T-cell (primary cell): ENCODE measurements at regions not wholly inside any gene's neighbourhood (a gene's known extent, or its start where the extent isn't known, plus 50 kb on each side); places are given as distances from the start of the nearest gene placed in this dataset.

Source experiments
- ATAC-seq, 4 experiments: fragments of 200-7000 bp in 3 of 4; fragments of 150-1000 bp in 1 of 4; cut with Tn5 transposase; replicated peaks in 1 of 4; 1 replicate in 3 of 4; 2 replicates in 1 of 4; pipeline ENCODE4 v1.10.0; 2021; ENCODE audit warnings: moderate library complexity in 3 of 4, mild to moderate bottlenecking in 2 of 4, moderate number of reproducible peaks in 1 of 4
- CTCF ChIA-PET, 2 donors: fragments of 300-600 bp; sonication (Branson Sonifier 250); formaldehyde crosslinking; loops; one replicate each; lab custom pipeline; 2022; ENCODE audit warnings: antibody characterized with exemption in 2 of 2; lab: Charles Lee
- POLR2A ChIA-PET, 2 donors: fragments of 300-600 bp; sonication (Branson Sonifier 250); formaldehyde crosslinking; loops; one replicate each; lab custom pipeline; 2022; ENCODE audit warnings: antibody characterized with exemption in 2 of 2; lab: Charles Lee
- DNase-seq, 35 experiments: peaks; one replicate each; pipeline versions ENCODE4 v3.0.0 to v3.0.0-alpha.2; 2013 to 2023
- H3K27ac ChIP-seq: one replicate; pipeline ENCODE4 v1.5.1; 2013; ENCODE audit warnings: low read length
- H3K27me3 ChIP-seq, 2 experiments: replicated peaks in 1 of 2; 1 replicate in 1 of 2; 2 replicates in 1 of 2; pipeline versions ENCODE4 v1.6.1 to v1.7.0; 2013; ENCODE audit warnings: low read length in 1 of 2, mixed read lengths in 1 of 2; ENCODE audit not compliant: control insufficient read depth in 2 of 2, insufficient read depth in 2 of 2; ENCODE audit errors: extremely low read depth in 1 of 2
- H3K36me3 ChIP-seq, 2 donors: 1 replicate in 1 of 2; 2 replicates in 1 of 2; pipeline versions ENCODE4 v1.6.1 to v1.7.0; 2013; ENCODE audit warnings: low read length in 1 of 2; ENCODE audit not compliant: control insufficient read depth in 2 of 2, insufficient read depth in 1 of 2; ENCODE audit errors: extremely low read depth in 1 of 2
- H3K4me1 ChIP-seq, 2 experiments: 1 replicate in 1 of 2; 2 replicates in 1 of 2; pipeline versions ENCODE4 v1.6.1 to v1.7.0; 2013; ENCODE audit warnings: low read length in 2 of 2, mixed read lengths in 1 of 2; ENCODE audit not compliant: insufficient read depth in 2 of 2, control insufficient read depth in 1 of 2; ENCODE audit errors: extremely low read depth in 1 of 2
- H3K4me3 ChIP-seq, 2 donors: 1 replicate in 1 of 2; 2 replicates in 1 of 2; pipeline versions ENCODE4 v1.5.1 to v1.7.0; 2013; ENCODE audit warnings: mild to moderate bottlenecking in 2 of 2, low read length in 1 of 2, moderate library complexity in 1 of 2; ENCODE audit not compliant: control insufficient read depth in 1 of 2; ENCODE audit errors: extremely low read depth in 1 of 2
- H3K9me3 ChIP-seq: 2 replicates; pipeline ENCODE4 v1.7.0; 2013
- H3K27ac Mint-ChIP-seq, 2 donors: one replicate each; pipeline ENCODE4 v1.8.0; 2020 to 2021; ENCODE audit warnings: mild to moderate bottlenecking in 2 of 2, mixed read lengths in 2 of 2
- H3K27me3 Mint-ChIP-seq, 2 donors: one replicate each; pipeline ENCODE4 v1.8.0; 2021 to 2022; ENCODE audit warnings: mixed read lengths in 2 of 2
- H3K36me3 Mint-ChIP-seq: one replicate; pipeline ENCODE4 v1.8.0; 2021; ENCODE audit warnings: mixed read lengths
- H3K4me1 Mint-ChIP-seq, 3 donors: one replicate each; pipeline ENCODE4 v1.8.0; 2020 to 2022; ENCODE audit warnings: mixed read lengths in 3 of 3, mild to moderate bottlenecking in 1 of 3
- H3K4me3 Mint-ChIP-seq, 3 donors: one replicate each; pipeline ENCODE4 v1.8.0; 2020 to 2022; ENCODE audit warnings: mild to moderate bottlenecking in 3 of 3, mixed read lengths in 3 of 3, moderate library complexity in 3 of 3
- H3K9me3 Mint-ChIP-seq, 3 donors: one replicate each; pipeline ENCODE4 v1.8.0; 2020 to 2022; ENCODE audit warnings: mixed read lengths in 3 of 3
- WGBS: methylation state at CpG from one replicate; pipeline ENCODE4 v1.1.5; 2013; ENCODE audit warnings: missing lambda C conversion rate; ENCODE audit not compliant: insufficient coverage; 5-methylcytosine and 5-hydroxymethylcytosine counted together

DNA sequence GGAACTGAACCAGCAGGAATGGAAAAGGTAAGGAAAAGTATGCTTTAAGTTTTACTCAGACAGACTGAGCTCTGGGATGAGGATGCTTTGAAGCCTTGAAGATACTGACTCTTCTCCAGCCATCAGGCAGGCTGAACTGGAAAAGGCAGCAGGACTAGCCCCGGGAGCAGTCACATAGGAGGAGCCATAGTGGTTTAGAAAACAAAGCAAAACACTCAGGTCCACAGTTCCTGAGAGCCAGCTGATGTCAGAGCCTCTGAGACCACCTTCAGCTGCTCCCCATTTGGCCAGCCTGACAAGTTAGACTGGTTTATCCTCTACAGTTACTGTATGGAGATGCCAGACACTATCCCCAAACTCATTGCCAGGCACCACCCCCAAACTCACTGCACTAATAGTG lies 167.9 kb upstream of the CPEB2 start:
- no peaks in the 10 kb centered on the region for H3K27me3 Mint-ChIP-seq
- 43% methylated on average over 1 of the region's 1 CpG for WGBS

GRCh38 chr4:14835288-14835687 lies 167.0 kb upstream of the CPEB2 start:
- Mint-ChIP-seq H3K27ac (no peak overlapping the region), H3K36me3 (no peaks in the 10 kb centered on the region), H3K27me3 (no peaks in the 10 kb centered on the region), H3K4me1 (no peaks in the 10 kb centered on the region), H3K9me3 (no peaks in the 10 kb centered on the region), H3K4me3 (no peak overlapping the region)
- ATAC-seq (no peak), DNase-seq (no peak)
- Histone ChIP-seq H3K27me3 (no peaks in the 10 kb centered on the region), H3K27ac (no peak overlapping the region), H3K9me3 (no peaks in the 10 kb centered on the region), H3K4me1 (no peaks in the 10 kb centered on the region), H3K36me3 (no peaks in the 10 kb centered on the region), H3K4me3 (no peak overlapping the region)
- ChIA-PET POLR2A (no interaction called here), CTCF (no interaction called here)
- 60% methylated on average over 1 of the region's 1 CpG for WGBS

More for the DNA sequence above, 167.9 kb upstream of the CPEB2 start:
- ChIA-PET POLR2A (no interaction called here), CTCF (no interaction called here)
- Histone ChIP-seq H3K27ac (no peak overlapping the region), H3K27me3 (no peaks in the 10 kb centered on the region), H3K36me3 (no peaks in the 10 kb centered on the region), H3K4me3 (no peak overlapping the region), H3K4me1 (no peaks in the 10 kb centered on the region), H3K9me3 (no peaks in the 10 kb centered on the region)
- no peak overlapping the region for H3K4me3 Mint-ChIP-seq
- no peaks in the 10 kb centered on the region for H3K9me3 Mint-ChIP-seq
- ATAC-seq: no peak
- no peak overlapping the region for H3K27ac Mint-ChIP-seq
- no peaks in the 10 kb centered on the region for H3K36me3 Mint-ChIP-seq
- no peaks in the 10 kb centered on the region for H3K4me1 Mint-ChIP-seq
- no peak for DNase-seq

DNA sequence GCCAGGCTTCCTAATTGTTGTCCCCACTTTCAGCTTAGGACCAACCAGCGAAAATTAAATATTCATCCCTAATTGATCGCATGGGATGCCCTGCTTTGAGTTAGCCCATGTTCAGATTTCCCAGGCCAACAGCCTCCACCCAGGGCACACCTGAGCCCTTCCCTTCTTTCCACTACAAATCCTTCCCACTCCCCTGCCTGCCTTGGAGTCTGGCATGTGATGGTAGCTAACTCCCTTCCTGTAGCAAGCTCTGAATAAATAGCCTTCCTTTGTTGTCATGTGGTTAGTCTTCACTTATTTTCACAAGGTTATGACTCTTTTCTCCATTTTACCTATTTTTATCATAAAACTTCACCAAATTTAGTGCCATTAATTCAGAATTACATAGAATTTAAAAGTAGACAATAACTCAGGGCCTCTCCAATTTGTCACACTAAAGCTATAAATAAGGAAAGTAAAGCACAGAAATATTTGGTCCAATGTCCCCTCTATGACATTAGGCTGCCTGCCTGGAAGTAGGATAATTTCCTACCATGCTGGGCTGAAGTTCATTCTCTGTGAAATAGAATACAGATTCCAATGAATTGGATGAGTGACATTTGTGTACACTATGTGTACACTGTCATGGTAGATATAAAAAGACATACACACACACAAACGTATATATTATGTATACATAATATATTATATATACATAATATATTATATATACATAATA lies 166.4 kb upstream of the CPEB2 start:
- Mint-ChIP-seq H3K4me3 (no peak overlapping the region), H3K27ac (no peak overlapping the region), H3K9me3 (no peaks in the 10 kb centered on the region), H3K36me3 (no peaks in the 10 kb centered on the region), H3K27me3 (no peaks in the 10 kb centered on the region), H3K4me1 (no peaks in the 10 kb centered on the region)
- H3K36me3 ChIP-seq: no peaks in the 10 kb centered on the region
- ChIA-PET POLR2A (no interaction called here), CTCF (no interaction called here)
- 86% methylated on average over 2 of the region's 3 CpGs for WGBS
- no peak for DNase-seq
- H3K27me3 ChIP-seq: no peaks in the 10 kb centered on the region
- H3K9me3 ChIP-seq: no peaks in the 10 kb centered on the region
- ATAC-seq: no peak
- no peak overlapping the region for H3K27ac ChIP-seq
- H3K4me1 ChIP-seq: no peaks in the 10 kb centered on the region
- H3K4me3 ChIP-seq: no peak overlapping the region

- Mint-ChIP-seq H3K9me3 (peaks cover 0 to 3% (median 0%) of the 10 kb centered on the region in 3 donors), H3K36me3 (no peaks in the 10 kb centered on the region), H3K4me3 (no peak overlapping the region), H3K27ac (no peak overlapping the region), H3K4me1 (no peaks in the 10 kb centered on the region), H3K27me3 (peaks cover 0 to 5% of the 10 kb centered on the region in 2 donors)
- no peaks in the 10 kb centered on the region for H3K27me3 ChIP-seq
- H3K36me3 ChIP-seq: no peaks in the 10 kb centered on the region
- H3K9me3 ChIP-seq: no peaks in the 10 kb centered on the region
- POLR2A ChIA-PET: interaction anchor here in 1 of 2 donors (0.5 kb wide), 1 partner anchor 584 kb away, joined by 3 read pairs; no protein-coding TSS in a partner anchor
- CTCF ChIA-PET: no interaction called here
- 100% methylated on average over 2 of the region's 4 CpGs for WGBS
- DNase-seq (peak in 1 of 35 experiments; percentile 2), ATAC-seq (no peak)
- H3K4me3 ChIP-seq: no peak overlapping the region
- no peak overlapping the region for H3K27ac ChIP-seq
- H3K4me1 ChIP-seq: no peaks in the 10 kb centered on the region
These were observed 164.4 kb upstream of the CPEB2 start for GRCh38 chr4:14837860-14838259.

GRCh38 chr4:14841801-14842768 lies 160.2 kb upstream of the CPEB2 start:
- ATAC-seq (no peak), DNase-seq (no peak)
- ChIA-PET POLR2A (interaction anchor here in 1 of 2 donors (0.6 kb wide), 1 partner anchor 1473 kb away, joined by 3 read pairs; no protein-coding TSS in a partner anchor), CTCF (no interaction called here)
- no peaks in the 10 kb centered on the region for H3K36me3 Mint-ChIP-seq
- H3K4me3 Mint-ChIP-seq: no peak overlapping the region
- Histone ChIP-seq H3K9me3 (no peaks in the 10 kb centered on the region), H3K27me3 (no peaks in the 10 kb centered on the region), H3K4me1 (no peaks in the 10 kb centered on the region), H3K36me3 (no peaks in the 10 kb centered on the region), H3K4me3 (no peak overlapping the region), H3K27ac (no peak overlapping the region)
- H3K27me3 Mint-ChIP-seq: peaks cover 0 to 5% of the 10 kb centered on the region in 2 donors
- WGBS: 100% methylated on average over 1 of the region's 6 CpGs
- no peaks in the 10 kb centered on the region for H3K4me1 Mint-ChIP-seq
- H3K27ac Mint-ChIP-seq: no peak overlapping the region
- peaks cover 0 to 3% (median 0%) of the 10 kb centered on the region in 3 donors for H3K9me3 Mint-ChIP-seq

GRCh38 chr4:14842964-14843630 lies 159.2 kb upstream of the CPEB2 start:
- no peaks in the 10 kb centered on the region for H3K27me3 ChIP-seq
- Mint-ChIP-seq H3K27me3 (peaks cover 0 to 5% of the 10 kb centered on the region in 2 donors), H3K27ac (no peak overlapping the region), H3K9me3 (peaks cover 0 to 3% (median 0%) of the 10 kb centered on the region in 3 donors), H3K4me3 (no peak overlapping the region), H3K4me1 (no peaks in the 10 kb centered on the region), H3K36me3 (no peaks in the 10 kb centered on the region)
- ChIA-PET CTCF (no interaction called here), POLR2A (no interaction called here)
- H3K9me3 ChIP-seq: no peaks in the 10 kb centered on the region
- H3K27ac ChIP-seq: no peak overlapping the region
- ATAC-seq: no peak
- H3K4me3 ChIP-seq: no peak overlapping the region
- WGBS: no CpG with 5 or more reads among the region's 2 CpGs
- no peak for DNase-seq
- H3K4me1 ChIP-seq: no peaks in the 10 kb centered on the region
- H3K36me3 ChIP-seq: no peaks in the 10 kb centered on the region
